DND-41 (cell line): ENCODE measurements at regions not wholly inside any gene's neighbourhood (a gene's known extent, or its start where the extent isn't known, plus 50 kb on each side); places are given as distances from the start of the nearest gene placed in this dataset.

Experiments
- ATAC-seq: fragments of 200-7000 bp; cut with Tn5 transposase; 3 replicates; pipeline ENCODE4 v1.9.1; 2021; ENCODE audit warnings: low read depth; ENCODE audit not compliant: insufficient read depth
- DNase-seq: peaks from one replicate; pipeline ENCODE4 v3.0.0-alpha.2; 2020
- H2AFZ ChIP-seq: 2 replicates; pipeline ENCODE4 v1.6.0; 2012; ENCODE audit warnings: low read depth, low read length
- H3K27ac ChIP-seq: 2 replicates; pipeline ENCODE4 v1.5.1; 2012; ENCODE audit warnings: low read length, inconsistent platforms
- H3K27me3 ChIP-seq: fragments of 200-600 bp; sonication (generic); 2 replicates; pipeline ENCODE4 v1.6.0; 2012; ENCODE audit warnings: low read length, mild to moderate bottlenecking, inconsistent platforms; ENCODE audit not compliant: insufficient read depth, poor library complexity
- H3K36me3 ChIP-seq: 2 replicates; pipeline ENCODE4 v1.5.1; 2012; ENCODE audit warnings: low read length, inconsistent platforms; ENCODE audit not compliant: insufficient read depth
- H3K4me1 ChIP-seq: 2 replicates; pipeline ENCODE4 v1.5.1; 2012; ENCODE audit warnings: mild to moderate bottlenecking, low read length; ENCODE audit not compliant: insufficient read depth
- H3K4me2 ChIP-seq: 2 replicates; pipeline ENCODE4 v1.6.0; 2012; ENCODE audit warnings: mild to moderate bottlenecking, moderate library complexity, low read length, inconsistent platforms; ENCODE audit not compliant: insufficient read depth
- H3K4me3 ChIP-seq, 2 experiments: fragments of 200-600 bp in 1 of 2; shearing (Covaris generic) in 1 of 2; 2 replicates each; pipeline ENCODE4 v1.5.1; 2012 to 2016; ENCODE audit warnings: inconsistent platforms in 2 of 2, low read length in 2 of 2, mild to moderate bottlenecking in 2 of 2, low read depth in 1 of 2, moderate library complexity in 1 of 2
- H3K79me2 ChIP-seq: 2 replicates; pipeline ENCODE4 v1.6.0; 2012; ENCODE audit warnings: low read length, inconsistent platforms; ENCODE audit not compliant: insufficient read depth
- H3K9ac ChIP-seq: 2 replicates; pipeline ENCODE4 v1.6.0; 2012; ENCODE audit warnings: low read depth, mild to moderate bottlenecking, inconsistent platforms, low read length, moderate library complexity
- H3K9me3 ChIP-seq: 2 replicates; pipeline ENCODE4 v1.5.1; 2012; ENCODE audit warnings: low read length, moderate library complexity, mild to moderate bottlenecking, inconsistent platforms; ENCODE audit not compliant: insufficient read depth, severe bottlenecking
- H4K20me1 ChIP-seq: 2 replicates; pipeline ENCODE4 v1.6.0; 2012; ENCODE audit warnings: low read length; ENCODE audit not compliant: insufficient read depth
- CTCF ChIP-seq: IDR thresholded peaks from 2 replicates; pipeline ENCODE4 v1.5.1; 2012; ENCODE audit warnings: borderline replicate concordance, low read length, moderate library complexity, mild to moderate bottlenecking; ENCODE audit not compliant: poor library complexity, severe bottlenecking; ENCODE audit errors: extremely low read depth
- EZH2 ChIP-seq: IDR thresholded peaks from 3 replicates; pipeline ENCODE4 v1.6.1; 2012; ENCODE audit warnings: borderline replicate concordance, low read depth, mild to moderate bottlenecking, moderate library complexity, low read length, inconsistent platforms; ENCODE audit not compliant: severe bottlenecking

- Histone ChIP-seq H2AFZ (no peak overlapping the region), H4K20me1 (no peaks in the 10 kb centered on the region), H3K4me2 (no peak overlapping the region), H3K79me2 (no peaks in the 10 kb centered on the region), H3K9me3 (no peaks in the 10 kb centered on the region), H3K36me3 (no peaks in the 10 kb centered on the region), H3K9ac (no peak overlapping the region), H3K4me3 (no peak overlapping the region), H3K4me1 (no peaks in the 10 kb centered on the region), H3K27me3 (peaks cover 3% of the 10 kb centered on the region), H3K27ac (no peak overlapping the region)
- TF ChIP-seq EZH2 (no peak), CTCF (no peak)
- ATAC-seq (no peak), DNase-seq (no peak)
Measured at GRCh38 chr21:41006636-41007035, 159.7 kb upstream of the DSCAM start.

- Histone ChIP-seq H3K79me2 (no peaks in the 10 kb centered on the region), H3K4me1 (no peaks in the 10 kb centered on the region), H4K20me1 (no peaks in the 10 kb centered on the region), H3K4me3 (no peak overlapping the region), H3K27me3 (peaks cover 3% of the 10 kb centered on the region), H3K4me2 (no peak overlapping the region), H3K27ac (no peak overlapping the region), H3K9ac (no peak overlapping the region), H2AFZ (no peak overlapping the region), H3K9me3 (no peaks in the 10 kb centered on the region), H3K36me3 (no peaks in the 10 kb centered on the region)
- TF ChIP-seq CTCF (no peak), EZH2 (no peak)
- ATAC-seq, result no peak
- DNase-seq, result no peak
Measured at GRCh38 chr21:41008351-41008750, 159.6 kb upstream of the BACE2 start.

GRCh38 chr21:41008974-41009373, 159.0 kb upstream of the BACE2 start:
- no peak for DNase-seq

More at GRCh38 chr21:41008974-41009373, 159.0 kb upstream of the BACE2 start:
- Histone ChIP-seq H2AFZ (no peak overlapping the region), H3K9ac (no peak overlapping the region), H3K79me2 (no peaks in the 10 kb centered on the region), H3K27me3 (peaks cover 5% of the 10 kb centered on the region), H3K27ac (no peak overlapping the region), H3K36me3 (no peaks in the 10 kb centered on the region), H3K4me2 (no peak overlapping the region), H4K20me1 (no peaks in the 10 kb centered on the region), H3K4me3 (no peak overlapping the region), H3K9me3 (no peaks in the 10 kb centered on the region), H3K4me1 (no peaks in the 10 kb centered on the region)
- no peak for TF ChIP-seq CTCF
- no peak for TF ChIP-seq EZH2
- no peak for ATAC-seq
